Astrocyte of the cerebellum (primary cell): ENCODE measurements at regions not wholly inside any gene's neighbourhood (a gene's known extent, or its start where the extent isn't known, plus 50 kb on each side); places are given as distances from the start of the nearest gene placed in this dataset.

Experiments used
- DNase-seq: peaks from one replicate; pipeline ENCODE4 v3.0.0-alpha.2; 2011; ENCODE audit warnings: low read depth
- H3K4me3 ChIP-seq: 2 replicates; pipeline ENCODE4 v1.5.1; 2011; ENCODE audit warnings: mild to moderate bottlenecking, low read depth, low read length, moderate library complexity
- in situ Hi-C: cut with HindIII; loops from 2 replicates; pipeline ENCODE4 v1.10.0; 2017; ENCODE audit warnings: low sequenced_read_pairs
- TF ChIP-seq, protein P1 (sequence below): IDR thresholded peaks from 2 replicates; pipeline ENCODE4 v1.5.1; 2012; ENCODE audit warnings: low read length, low read depth, moderate library complexity, mild to moderate bottlenecking; ENCODE audit errors: missing control alignments

DNA sequence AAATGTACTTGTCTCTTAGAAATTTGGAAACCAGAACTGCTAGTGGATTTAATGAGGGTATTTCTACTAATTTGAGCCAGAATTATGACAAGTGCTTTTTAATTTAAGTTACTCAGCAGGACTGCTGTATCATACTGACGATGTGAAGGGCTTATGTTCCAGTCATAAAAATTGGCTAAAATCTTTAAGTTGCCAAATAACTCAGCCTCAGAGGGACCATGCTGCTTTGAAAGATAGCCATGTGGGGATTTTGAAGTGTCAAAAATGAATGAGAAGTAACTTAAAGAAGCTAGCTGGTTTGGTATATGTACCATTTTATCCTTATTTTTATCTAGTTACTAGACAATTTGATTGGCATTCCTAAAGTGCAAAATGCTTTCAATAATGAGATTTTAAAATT is 545.0 kb downstream of the DIPK2A start:
- in situ Hi-C loops, result no loop called here
- no peak overlapping the region for H3K4me3 ChIP-seq
- no peak for DNase-seq
- TF ChIP-seq, protein P1, sequence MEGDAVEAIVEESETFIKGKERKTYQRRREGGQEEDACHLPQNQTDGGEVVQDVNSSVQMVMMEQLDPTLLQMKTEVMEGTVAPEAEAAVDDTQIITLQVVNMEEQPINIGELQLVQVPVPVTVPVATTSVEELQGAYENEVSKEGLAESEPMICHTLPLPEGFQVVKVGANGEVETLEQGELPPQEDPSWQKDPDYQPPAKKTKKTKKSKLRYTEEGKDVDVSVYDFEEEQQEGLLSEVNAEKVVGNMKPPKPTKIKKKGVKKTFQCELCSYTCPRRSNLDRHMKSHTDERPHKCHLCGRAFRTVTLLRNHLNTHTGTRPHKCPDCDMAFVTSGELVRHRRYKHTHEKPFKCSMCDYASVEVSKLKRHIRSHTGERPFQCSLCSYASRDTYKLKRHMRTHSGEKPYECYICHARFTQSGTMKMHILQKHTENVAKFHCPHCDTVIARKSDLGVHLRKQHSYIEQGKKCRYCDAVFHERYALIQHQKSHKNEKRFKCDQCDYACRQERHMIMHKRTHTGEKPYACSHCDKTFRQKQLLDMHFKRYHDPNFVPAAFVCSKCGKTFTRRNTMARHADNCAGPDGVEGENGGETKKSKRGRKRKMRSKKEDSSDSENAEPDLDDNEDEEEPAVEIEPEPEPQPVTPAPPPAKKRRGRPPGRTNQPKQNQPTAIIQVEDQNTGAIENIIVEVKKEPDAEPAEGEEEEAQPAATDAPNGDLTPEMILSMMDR, result no peak

DNA sequence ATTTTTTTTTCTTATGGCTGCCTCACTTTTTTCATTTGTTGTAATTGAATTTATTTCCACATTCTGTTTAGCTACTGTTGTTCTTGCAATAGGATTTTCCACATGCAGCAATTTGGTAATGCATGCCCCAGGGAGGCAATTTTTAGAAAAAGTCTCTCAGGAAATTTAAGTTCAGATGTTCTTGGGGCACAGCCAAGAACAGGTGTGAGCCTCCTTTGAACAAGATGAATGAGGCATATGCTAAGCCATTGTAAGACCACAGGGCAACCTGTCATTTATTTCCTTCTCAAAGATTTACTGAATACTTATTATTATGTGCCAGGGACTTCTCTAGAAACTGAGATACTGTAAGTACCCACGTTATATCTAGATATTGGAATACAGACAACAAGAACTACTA is 549.5 kb downstream of the DIPK2A start:
- H3K4me3 ChIP-seq, result no peak overlapping the region
- TF ChIP-seq, protein P1, result no peak
- no peak for DNase-seq
- in situ Hi-C loops, result no loop called here

GRCh38 chr3:144522456-144522855 is 550.8 kb downstream of the DIPK2A start:
- TF ChIP-seq, protein P1, result no peak
- in situ Hi-C loops, result no loop called here
- no peak for DNase-seq
- H3K4me3 ChIP-seq, result no peak overlapping the region

DNA sequence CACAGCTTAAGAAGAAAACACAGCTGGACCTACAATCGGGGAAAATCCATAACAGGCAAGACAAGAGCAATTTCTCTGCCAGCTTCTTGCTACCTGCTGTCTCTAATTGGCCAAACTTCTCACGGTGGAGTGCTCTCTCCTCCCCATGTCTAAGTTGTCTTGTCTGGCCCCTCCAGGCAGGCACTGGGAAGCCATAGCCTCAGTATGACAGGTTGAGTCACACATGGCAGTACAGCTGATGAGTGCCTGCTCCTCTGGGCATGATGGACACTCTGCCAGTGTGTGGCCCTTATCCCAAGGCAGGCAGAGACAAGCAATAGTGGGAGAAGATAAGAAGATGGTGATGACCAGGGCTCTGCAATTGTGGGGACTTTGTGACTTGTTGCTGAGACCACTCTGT is 551.8 kb downstream of the DIPK2A start:
- in situ Hi-C loops, result no loop called here
- TF ChIP-seq, protein P1, result no peak
- H3K4me3 ChIP-seq, result no peak overlapping the region
- DNase-seq, result no peak

- no peak overlapping the region for H3K4me3 ChIP-seq
- no peak for DNase-seq
- in situ Hi-C loops, result no loop called here
- TF ChIP-seq, protein P1, result no peak
These were observed 552.9 kb downstream of the DIPK2A start for GRCh38 chr3:144524531-144524930.

GRCh38 chr3:144529566-144529965 is 557.9 kb downstream of the DIPK2A start:
- DNase-seq, result no peak
- no peak overlapping the region for H3K4me3 ChIP-seq
- in situ Hi-C loops, result no loop called here
- TF ChIP-seq, protein P1, result no peak

DNA sequence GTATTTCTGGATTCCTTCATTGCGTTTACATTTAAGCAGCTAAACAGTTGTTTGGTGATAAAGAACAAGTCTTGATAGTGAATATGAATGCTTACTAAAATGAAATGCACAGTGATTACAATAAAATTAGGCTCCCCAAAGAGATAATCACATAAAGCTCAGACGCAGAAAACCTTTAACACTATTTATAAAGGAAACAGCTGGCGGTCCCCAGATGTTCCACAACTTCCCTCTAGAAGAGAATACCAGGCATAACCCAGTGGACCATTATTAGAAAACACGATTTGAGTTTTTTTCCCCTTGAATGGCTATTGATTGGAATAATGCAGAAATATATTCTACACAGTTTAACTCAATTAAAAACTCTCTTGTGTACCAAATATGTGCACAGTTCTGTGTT is 573.2 kb downstream of the DIPK2A start:
- TF ChIP-seq, protein P1, result no peak
- in situ Hi-C loops, result no loop called here

More for the DNA sequence above, 573.2 kb downstream of the DIPK2A start:
- no peak for DNase-seq
- H3K4me3 ChIP-seq, result no peak overlapping the region
